IgD-negative memory B cell (primary cell): ENCODE measurements at regions not wholly inside any gene's neighbourhood (a gene's known extent, or its start where the extent isn't known, plus 50 kb on each side); places are given as distances from the start of the nearest gene placed in this dataset.
"Not testable (repeated sequence)": the region's sequence is repeated elsewhere in the genome, so short reads cannot be mapped to it uniquely, and the experiment has no call there.

Source experiments
- H3K27ac Mint-ChIP-seq, 3 donors: one replicate each; pipeline ENCODE4 v1.8.0; 2020 to 2022; ENCODE audit warnings: mild to moderate bottlenecking in 3 of 3, mixed read lengths in 3 of 3, moderate library complexity in 1 of 3
- H3K27me3 Mint-ChIP-seq: one replicate; pipeline ENCODE4 v1.8.0; 2021; ENCODE audit warnings: mixed read lengths
- H3K36me3 Mint-ChIP-seq: one replicate; pipeline ENCODE4 v1.8.0; 2020; ENCODE audit warnings: mild to moderate bottlenecking, mixed read lengths
- H3K4me1 Mint-ChIP-seq, 3 donors: one replicate each; pipeline ENCODE4 v1.8.0; 2020 to 2022; ENCODE audit warnings: mixed read lengths in 3 of 3, mild to moderate bottlenecking in 1 of 3
- H3K4me3 Mint-ChIP-seq, 4 donors: one replicate each; pipeline ENCODE4 v1.8.0; 2020 to 2022; ENCODE audit warnings: mild to moderate bottlenecking in 4 of 4, mixed read lengths in 4 of 4, moderate library complexity in 3 of 4
- H3K9me3 Mint-ChIP-seq, 3 donors: one replicate each; pipeline ENCODE4 v1.8.0; 2020 to 2021; ENCODE audit warnings: mixed read lengths in 3 of 3, mild to moderate bottlenecking in 1 of 3

GRCh38 chr11:67884073-67884757 is 119.7 kb downstream of the UNC93B1 start:
- Mint-ChIP-seq H3K4me3 (peak overlapping the region in 1 of 4 donors; percentile 54), H3K27me3 (peaks cover 23% of the 10 kb centered on the region)
- H3K27ac Mint-ChIP-seq, H3K4me1 Mint-ChIP-seq, H3K9me3 Mint-ChIP-seq, H3K36me3 Mint-ChIP-seq: not testable (repeated sequence)

- peak overlapping the region in 1 of 4 donors; percentile 14 for H3K4me3 Mint-ChIP-seq
- H3K9me3 Mint-ChIP-seq, H3K27ac Mint-ChIP-seq: not testable (repeated sequence)
Measured at GRCh38 chr11:67882304-67882703, 121.6 kb downstream of the UNC93B1 start.

GRCh38 chr11:67881836-67882235 is 122.1 kb downstream of the UNC93B1 start:
- not testable (repeated sequence) for H3K9me3 Mint-ChIP-seq, H3K4me1 Mint-ChIP-seq, H3K4me3 Mint-ChIP-seq, H3K36me3 Mint-ChIP-seq, H3K27ac Mint-ChIP-seq
- peaks cover 16% of the 10 kb centered on the region for H3K27me3 Mint-ChIP-seq

More at GRCh38 chr11:67882304-67882703, 121.6 kb downstream of the UNC93B1 start:
- not testable (repeated sequence) for H3K36me3 Mint-ChIP-seq, H3K4me1 Mint-ChIP-seq
- H3K27me3 Mint-ChIP-seq, result peaks cover 19% of the 10 kb centered on the region

- H3K36me3 Mint-ChIP-seq, H3K4me3 Mint-ChIP-seq, H3K27ac Mint-ChIP-seq, H3K4me1 Mint-ChIP-seq, H3K9me3 Mint-ChIP-seq: not testable (repeated sequence)
- peaks cover 13% of the 10 kb centered on the region for H3K27me3 Mint-ChIP-seq
Measured at GRCh38 chr11:67880594-67881196, 123.2 kb downstream of the UNC93B1 start.

- not testable (repeated sequence) for H3K9me3 Mint-ChIP-seq, H3K4me1 Mint-ChIP-seq, H3K27ac Mint-ChIP-seq, H3K4me3 Mint-ChIP-seq, H3K36me3 Mint-ChIP-seq, H3K27me3 Mint-ChIP-seq
Measured at GRCh38 chr11:67878666-67879065, 125.2 kb downstream of the UNC93B1 start.

- not testable (repeated sequence) for H3K9me3 Mint-ChIP-seq, H3K4me3 Mint-ChIP-seq, H3K27me3 Mint-ChIP-seq, H3K4me1 Mint-ChIP-seq, H3K27ac Mint-ChIP-seq, H3K36me3 Mint-ChIP-seq
Measured at GRCh38 chr11:67877316-67877715, 126.6 kb downstream of the UNC93B1 start.

- not testable (repeated sequence) for H3K4me1 Mint-ChIP-seq, H3K4me3 Mint-ChIP-seq, H3K9me3 Mint-ChIP-seq, H3K36me3 Mint-ChIP-seq, H3K27ac Mint-ChIP-seq
- H3K27me3 Mint-ChIP-seq, result peaks cover 23% of the 10 kb centered on the region
Measured at GRCh38 chr11:67873223-67873622, 130.7 kb downstream of the UNC93B1 start.

GRCh38 chr11:67871168-67871567 is 132.7 kb downstream of the UNC93B1 start:
- not testable (repeated sequence) for H3K4me3 Mint-ChIP-seq, H3K27ac Mint-ChIP-seq, H3K9me3 Mint-ChIP-seq, H3K36me3 Mint-ChIP-seq, H3K4me1 Mint-ChIP-seq
- H3K27me3 Mint-ChIP-seq, result peaks cover 24% of the 10 kb centered on the region

- H3K27me3 Mint-ChIP-seq, H3K4me3 Mint-ChIP-seq, H3K36me3 Mint-ChIP-seq, H3K9me3 Mint-ChIP-seq, H3K4me1 Mint-ChIP-seq: not testable (repeated sequence)
- H3K27ac Mint-ChIP-seq, result peak overlapping the region in 1 of 3 donors; percentile 46
Measured at GRCh38 chr11:67862896-67863295, 141.0 kb downstream of the UNC93B1 start.

GRCh38 chr11:67859513-67860161 is 144.3 kb downstream of the UNC93B1 start:
- not testable (repeated sequence) for H3K4me1 Mint-ChIP-seq, H3K27ac Mint-ChIP-seq, H3K36me3 Mint-ChIP-seq, H3K4me3 Mint-ChIP-seq, H3K9me3 Mint-ChIP-seq
- H3K27me3 Mint-ChIP-seq, result peaks cover 10% of the 10 kb centered on the region

GRCh38 chr11:67850747-67851146 is 153.2 kb downstream of the UNC93B1 start:
- H3K27ac Mint-ChIP-seq, H3K27me3 Mint-ChIP-seq, H3K9me3 Mint-ChIP-seq, H3K4me1 Mint-ChIP-seq, H3K4me3 Mint-ChIP-seq, H3K36me3 Mint-ChIP-seq: not testable (repeated sequence)

GRCh38 chr11:67849766-67850165 is 154.1 kb downstream of the UNC93B1 start:
- not testable (repeated sequence) for H3K4me1 Mint-ChIP-seq, H3K27me3 Mint-ChIP-seq, H3K27ac Mint-ChIP-seq, H3K9me3 Mint-ChIP-seq, H3K36me3 Mint-ChIP-seq, H3K4me3 Mint-ChIP-seq

GRCh38 chr11:67847896-67848875 is 155.7 kb downstream of the UNC93B1 start:
- H3K36me3 Mint-ChIP-seq, H3K27me3 Mint-ChIP-seq, H3K9me3 Mint-ChIP-seq: not testable (repeated sequence)

GRCh38 chr11:67846303-67846702 is 157.6 kb downstream of the UNC93B1 start:
- not testable (repeated sequence) for H3K27me3 Mint-ChIP-seq, H3K27ac Mint-ChIP-seq, H3K4me1 Mint-ChIP-seq, H3K9me3 Mint-ChIP-seq, H3K4me3 Mint-ChIP-seq, H3K36me3 Mint-ChIP-seq

More at GRCh38 chr11:67847896-67848875, 155.7 kb downstream of the UNC93B1 start:
- H3K4me3 Mint-ChIP-seq, H3K4me1 Mint-ChIP-seq, H3K27ac Mint-ChIP-seq: not testable (repeated sequence)

GRCh38 chr11:67845296-67845695 is 158.6 kb downstream of the UNC93B1 start:
- not testable (repeated sequence) for H3K27me3 Mint-ChIP-seq, H3K36me3 Mint-ChIP-seq, H3K9me3 Mint-ChIP-seq, H3K4me1 Mint-ChIP-seq, H3K4me3 Mint-ChIP-seq
- peak overlapping the region in 1 of 3 donors; percentile 67 for H3K27ac Mint-ChIP-seq
